HepG2 (cell line): ENCODE measurements at regions not wholly inside any gene's neighbourhood (a gene's known extent, or its start where the extent isn't known, plus 50 kb on each side); places are given as distances from the start of the nearest gene placed in this dataset.

Source experiments
- ATAC-seq: fragments of 200-7000 bp; cut with Tn5 transposase; 3 replicates; pipeline ENCODE4 v1.9.1; 2020; ENCODE audit warnings: mild to moderate bottlenecking, moderate library complexity
- BruUV-seq: library from RNA; stranded (reverse); fragments of 400-500 nt; replicated peaks from 2 replicates; lab custom pipeline; 2021; lab: Mats Ljungman, UMichigan
- CTCF ChIA-PET: fragments of 300-600 bp; formaldehyde crosslinking; extraction: SDS; loops from one replicate; lab custom pipeline; 2021; ENCODE audit warnings: low total read pairs, inconsistent platforms, low intra/inter-chr PET ratio; lab: Yijun Ruan, JAX
- POLR2A ChIA-PET: fragments of 350-600 bp; sonication (Branson Sonifier 250); formaldehyde crosslinking; loops from one replicate; lab custom pipeline; 2020; ENCODE audit warnings: antibody characterized with exemption, inconsistent platforms; lab: Yijun Ruan, JAX
- DNase-seq: peaks from one replicate; pipeline ENCODE4 v3.0.0-alpha.2; 2015; ENCODE audit warnings: low spot score
- FAIRE-seq: peaks from 3 replicates; lab custom pipeline; 2011; peaks lifted over from hg19 to GRCh38; lab: Jason Lieb, UNC
- H2AFZ ChIP-seq: one replicate; pipeline ENCODE4 v1.6.1; 2011; ENCODE audit warnings: low read length, inconsistent platforms
- H3K27ac ChIP-seq: fragments of 300-600 bp; 3 replicates; pipeline ENCODE4 v1.8.0; 2011; ENCODE audit warnings: mixed run types, mild to moderate bottlenecking, mixed read lengths, low read length, inconsistent platforms; ENCODE audit not compliant: insufficient read depth; ENCODE audit errors: extremely low read length
- H3K27me3 ChIP-seq, 2 experiments: fragments of 200-600 bp in 1 of 2; 2 replicates in 1 of 2; 3 replicates in 1 of 2; pipeline versions ENCODE4 v1.6.0 to v1.8.0; 2011; ENCODE audit warnings: low read length in 2 of 2, mild to moderate bottlenecking in 2 of 2, moderate library complexity in 2 of 2, inconsistent platforms in 1 of 2; ENCODE audit not compliant: insufficient read depth in 2 of 2, control insufficient read depth in 1 of 2
- H3K36me3 ChIP-seq, 2 experiments: fragments of 200-600 bp in 1 of 2; replicated peaks in 1 of 2; 2 replicates in 1 of 2; 3 replicates in 1 of 2; pipeline versions ENCODE4 v1.5.1 to v1.8.0; 2011; ENCODE audit warnings: low read length in 2 of 2, inconsistent platforms in 1 of 2; ENCODE audit not compliant: insufficient read depth in 2 of 2, control insufficient read depth in 1 of 2
- H3K4me1 ChIP-seq: 2 replicates; pipeline ENCODE4 v1.5.1; 2012; ENCODE audit warnings: low read length, inconsistent platforms; ENCODE audit not compliant: insufficient read depth
- H3K4me2 ChIP-seq: 2 replicates; pipeline ENCODE4 v1.6.0; 2011; ENCODE audit warnings: low read depth, low read length, inconsistent platforms
- H3K4me3 ChIP-seq, 3 experiments: fragments of 200-600 bp in 1 of 3; sonication (generic), shearing (Covaris generic) in 1 of 3; replicated peaks in 1 of 3; 2 replicates each; pipeline ENCODE4 v1.5.1; 2011 to 2016; ENCODE audit warnings: low read length in 3 of 3, inconsistent platforms in 2 of 3, low read depth in 2 of 3, mild to moderate bottlenecking in 2 of 3, control low read depth in 1 of 3, mixed read lengths in 1 of 3; ENCODE audit not compliant: insufficient read depth in 1 of 3
- H3K79me2 ChIP-seq: one replicate; pipeline ENCODE4 v1.6.1; 2011; ENCODE audit warnings: low read length, inconsistent platforms; ENCODE audit not compliant: insufficient read depth
- H3K9ac ChIP-seq: 2 replicates; pipeline ENCODE4 v1.6.0; 2011; ENCODE audit warnings: mild to moderate bottlenecking, low read depth, low read length, inconsistent platforms; ENCODE audit not compliant: insufficient read depth
- H3K9me3 ChIP-seq: 2 replicates; pipeline ENCODE4 v1.5.1; 2012; ENCODE audit warnings: mild to moderate bottlenecking, low read length
- H4K20me1 ChIP-seq: 2 replicates; pipeline ENCODE4 v1.6.0; 2011; ENCODE audit warnings: inconsistent platforms, mild to moderate bottlenecking, low read length, moderate library complexity; ENCODE audit not compliant: insufficient read depth
- CHCHD3 ChIP-seq: sonication (generic); formaldehyde crosslinking; IDR thresholded peaks from 2 replicates; pipeline ENCODE4 v1.8.0; 2022; ENCODE audit warnings: mild to moderate bottlenecking, missing genetic modification reagents, moderate library complexity
- MAFF ChIP-seq: IDR thresholded peaks from 2 replicates; pipeline ENCODE4 v1.6.1; 2011; ENCODE audit warnings: low read depth, low read length, improper control_type of control experiment
- MAFK ChIP-seq, 2 experiments: IDR thresholded peaks in 1 of 2; conservative IDR thresholded peaks in 1 of 2; 2 replicates each; pipeline ENCODE4 v1.6.1; 2011; ENCODE audit warnings: improper control_type of control experiment in 2 of 2, low read length in 2 of 2
- WGBS: methylation state at CpG from one replicate; pipeline ENCODE4 v1.1.6; 2017; ENCODE audit warnings: low lambda C conversion rate; 5-methylcytosine and 5-hydroxymethylcytosine counted together
- in situ Hi-C: cut with HindIII; loops from 2 replicates; pipeline ENCODE4 v1.10.0; 2017; ENCODE audit warnings: low pct_unique_long_range_greater_than_20kb; ENCODE audit not compliant: extremely low pct_ligation_motif_present
- intact Hi-C: fragments of 100-400 bp; cut with micrococcal nuclease; formaldehyde crosslinking; loops from one replicate; pipeline ENCODE4 v1.10.0; 2022; ENCODE audit not compliant: unreplicated experiment
- TF ChIP-seq, protein P1 (sequence below): sonication (generic); formaldehyde crosslinking; IDR thresholded peaks from 2 replicates; pipeline ENCODE4 v1.4.0; 2020; ENCODE audit warnings: mild to moderate bottlenecking, missing genetic modification reagents
- TF ChIP-seq, protein P2 (sequence below): sonication (generic); formaldehyde crosslinking; IDR thresholded peaks from 2 replicates; pipeline ENCODE4 v1.9.0; 2021; ENCODE audit warnings: missing genetic modification reagents, borderline replicate concordance

GRCh38 chr9:1673300-1673699 is 341.8 kb upstream of the SMARCA2 start:
- FAIRE-seq = no peak
- Histone ChIP-seq H3K36me3 (no peaks in the 10 kb centered on the region), H4K20me1 (no peaks in the 10 kb centered on the region), H3K4me3 (no peak overlapping the region), H3K27me3 (no peaks in the 10 kb centered on the region), H3K4me1 (no peaks in the 10 kb centered on the region), H3K79me2 (no peaks in the 10 kb centered on the region), H2AFZ (no peak overlapping the region), H3K4me2 (no peak overlapping the region), H3K9ac (no peak overlapping the region), H3K27ac (no peak overlapping the region), H3K9me3 (peaks cover 46% of the 10 kb centered on the region)
- intact Hi-C loops (no loop called here), in situ Hi-C loops (no loop called here)
- ChIA-PET POLR2A (no interaction called here), CTCF (no interaction called here)
- TF ChIP-seq MAFK (conservative IDR thresholded peaks at IDR 0.05 in 1 of 2, IDR thresholded peaks at IDR 0.05 in 1 of 2; ENCODE audit: low read length in 2 of 2) = peak; percentile 88 to 94
- TF ChIP-seq, protein P1, sequence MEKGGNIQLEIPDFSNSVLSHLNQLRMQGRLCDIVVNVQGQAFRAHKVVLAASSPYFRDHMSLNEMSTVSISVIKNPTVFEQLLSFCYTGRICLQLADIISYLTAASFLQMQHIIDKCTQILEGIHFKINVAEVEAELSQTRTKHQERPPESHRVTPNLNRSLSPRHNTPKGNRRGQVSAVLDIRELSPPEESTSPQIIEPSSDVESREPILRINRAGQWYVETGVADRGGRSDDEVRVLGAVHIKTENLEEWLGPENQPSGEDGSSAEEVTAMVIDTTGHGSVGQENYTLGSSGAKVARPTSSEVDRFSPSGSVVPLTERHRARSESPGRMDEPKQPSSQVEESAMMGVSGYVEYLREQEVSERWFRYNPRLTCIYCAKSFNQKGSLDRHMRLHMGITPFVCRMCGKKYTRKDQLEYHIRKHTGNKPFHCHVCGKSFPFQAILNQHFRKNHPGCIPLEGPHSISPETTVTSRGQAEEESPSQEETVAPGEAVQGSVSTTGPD (CRISPR knock-in tag) = no peak
- peak; percentile 92 for TF ChIP-seq MAFF
- DNase-seq = no peak
- ATAC-seq = no peak
- no TSS peak for BruUV-seq

DNA sequence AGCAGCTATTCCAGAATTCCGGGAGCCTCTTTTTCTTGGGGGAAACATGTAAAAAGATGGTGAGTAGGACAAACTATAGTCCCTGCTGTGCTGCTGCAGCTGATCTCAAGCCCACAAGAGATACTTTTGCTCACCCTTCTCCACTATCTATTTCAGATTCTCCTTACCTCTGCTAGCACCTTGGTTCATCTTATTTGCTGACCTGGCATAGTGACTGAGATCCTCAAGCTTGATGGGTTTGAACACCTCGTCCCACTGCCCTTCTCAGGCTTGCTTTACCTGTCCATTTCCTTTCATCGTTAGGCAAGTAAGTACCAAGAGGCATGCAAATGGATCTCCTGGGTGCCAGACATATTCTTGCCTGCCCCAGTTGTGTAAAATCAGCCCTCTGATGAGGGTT is 338.4 kb upstream of the SMARCA2 start:
- ATAC-seq (no peak), DNase-seq (no peak), FAIRE-seq (no peak)
- H3K4me2 ChIP-seq = no peak overlapping the region
- in situ Hi-C loops = no loop called here
- H3K9ac ChIP-seq = no peak overlapping the region
- no peak overlapping the region for H2AFZ ChIP-seq
- peak; percentile 28; the same call in 1 of the 2 replicates for TF ChIP-seq MAFF
- TF ChIP-seq CHCHD3 = no peak
- TF ChIP-seq, protein P2, sequence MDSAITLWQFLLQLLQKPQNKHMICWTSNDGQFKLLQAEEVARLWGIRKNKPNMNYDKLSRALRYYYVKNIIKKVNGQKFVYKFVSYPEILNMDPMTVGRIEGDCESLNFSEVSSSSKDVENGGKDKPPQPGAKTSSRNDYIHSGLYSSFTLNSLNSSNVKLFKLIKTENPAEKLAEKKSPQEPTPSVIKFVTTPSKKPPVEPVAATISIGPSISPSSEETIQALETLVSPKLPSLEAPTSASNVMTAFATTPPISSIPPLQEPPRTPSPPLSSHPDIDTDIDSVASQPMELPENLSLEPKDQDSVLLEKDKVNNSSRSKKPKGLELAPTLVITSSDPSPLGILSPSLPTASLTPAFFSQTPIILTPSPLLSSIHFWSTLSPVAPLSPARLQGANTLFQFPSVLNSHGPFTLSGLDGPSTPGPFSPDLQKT = no peak
- TF ChIP-seq MAFK (conservative IDR thresholded peaks at IDR 0.05 in 1 of 2, IDR thresholded peaks at IDR 0.05 in 1 of 2; ENCODE audit: low read length in 2 of 2) = peak; percentile 62 to 74; a peak in 3 of 4 replicates
- H3K27me3 ChIP-seq = no peaks in the 10 kb centered on the region
- no peaks in the 10 kb centered on the region for H3K79me2 ChIP-seq
- H3K4me1 ChIP-seq = no peaks in the 10 kb centered on the region
- ChIA-PET CTCF (no interaction called here), POLR2A (no interaction called here)
- peaks cover 37% of the 10 kb centered on the region for H3K9me3 ChIP-seq
- H3K27ac ChIP-seq = no peak overlapping the region
- no peak overlapping the region for H3K4me3 ChIP-seq
- no peaks in the 10 kb centered on the region for H3K36me3 ChIP-seq
- H4K20me1 ChIP-seq = no peaks in the 10 kb centered on the region
- BruUV-seq = no TSS peak
- WGBS = 0% methylated on average over 3 of the region's 3 CpGs
- intact Hi-C loops = no loop called here
